OCI-M2 (cell line): ENCODE measurements at regions not wholly inside any gene's neighbourhood (a gene's known extent, or its start where the extent isn't known, plus 50 kb on each side); places are given as distances from the start of the nearest gene placed in this dataset.

Source experiments
- DNase-seq: peaks from one replicate; lab custom pipeline; 2025; ENCODE audit not compliant: unreplicated experiment; lab: John Stamatoyannopoulos, UW

DNA sequence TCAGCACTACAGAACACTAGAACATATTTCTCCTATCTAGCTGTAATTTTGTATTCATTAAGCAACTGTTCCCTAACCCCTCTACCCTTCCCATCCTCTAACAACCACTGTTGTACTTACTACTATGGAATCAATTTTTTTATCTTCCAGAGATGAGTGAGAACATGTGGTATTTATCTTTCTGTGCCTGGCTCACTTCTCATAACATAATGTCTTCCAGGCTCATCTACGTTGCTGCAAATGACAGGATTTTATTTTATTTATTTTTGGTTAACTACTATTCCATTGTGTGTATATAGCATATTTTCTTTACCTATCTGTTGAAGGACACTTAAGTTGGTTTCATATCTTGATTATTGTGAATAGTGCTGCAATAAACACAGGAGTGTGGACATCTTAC, 200.9 kb upstream of the CHRM2 start:
- no peak for DNase-seq

GRCh38 chr7:136665878-136666509, 202.5 kb upstream of the CHRM2 start:
- DNase-seq, result no peak

- no peak for DNase-seq
Observed at GRCh38 chr7:136664537-136664936, 203.9 kb upstream of the CHRM2 start.

GRCh38 chr7:136657482-136657921, 210.9 kb upstream of the CHRM2 start:
- DNase-seq, result no peak

DNA sequence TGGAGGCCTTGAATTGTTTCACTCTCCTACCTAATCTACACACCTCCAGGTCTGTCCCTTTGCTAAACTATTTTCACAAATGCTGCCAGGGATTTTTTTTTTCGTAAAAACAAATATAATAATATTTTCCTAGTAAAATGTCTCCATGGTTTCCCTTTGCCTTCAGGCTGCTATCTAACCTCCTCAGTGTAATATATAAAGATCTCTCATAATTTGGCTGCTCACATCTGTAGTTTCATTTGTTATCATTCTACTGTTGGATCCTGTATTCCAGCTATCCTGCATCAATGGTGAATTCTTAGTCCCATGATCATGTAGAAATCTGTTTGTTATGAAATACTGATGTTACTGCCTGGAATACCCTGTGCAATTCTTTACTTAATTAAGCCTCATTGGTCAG, 211.9 kb upstream of the CHRM2 start:
- no peak for DNase-seq

DNA sequence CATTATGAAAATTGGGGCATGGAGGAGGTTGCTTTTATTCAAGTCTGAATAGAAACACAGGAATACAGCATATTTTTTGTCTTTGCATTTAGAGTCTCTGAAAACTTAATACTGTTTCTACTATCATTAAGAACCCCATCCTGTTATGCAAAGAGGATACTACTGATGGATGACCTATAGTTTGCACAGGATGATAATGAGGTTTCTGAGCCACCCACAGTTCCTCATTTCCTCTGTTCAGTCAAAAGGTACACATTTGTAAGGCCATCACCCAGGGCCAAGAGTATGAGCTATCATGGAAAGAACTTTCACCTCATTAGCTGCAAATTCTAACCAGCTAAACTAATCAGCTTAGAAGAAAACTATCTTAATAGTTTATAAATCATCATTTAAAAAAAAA, 213.0 kb upstream of the CHRM2 start:
- DNase-seq, result no peak

GRCh38 chr7:136654406-136654805, 214.0 kb upstream of the CHRM2 start:
- DNase-seq, result no peak

DNA sequence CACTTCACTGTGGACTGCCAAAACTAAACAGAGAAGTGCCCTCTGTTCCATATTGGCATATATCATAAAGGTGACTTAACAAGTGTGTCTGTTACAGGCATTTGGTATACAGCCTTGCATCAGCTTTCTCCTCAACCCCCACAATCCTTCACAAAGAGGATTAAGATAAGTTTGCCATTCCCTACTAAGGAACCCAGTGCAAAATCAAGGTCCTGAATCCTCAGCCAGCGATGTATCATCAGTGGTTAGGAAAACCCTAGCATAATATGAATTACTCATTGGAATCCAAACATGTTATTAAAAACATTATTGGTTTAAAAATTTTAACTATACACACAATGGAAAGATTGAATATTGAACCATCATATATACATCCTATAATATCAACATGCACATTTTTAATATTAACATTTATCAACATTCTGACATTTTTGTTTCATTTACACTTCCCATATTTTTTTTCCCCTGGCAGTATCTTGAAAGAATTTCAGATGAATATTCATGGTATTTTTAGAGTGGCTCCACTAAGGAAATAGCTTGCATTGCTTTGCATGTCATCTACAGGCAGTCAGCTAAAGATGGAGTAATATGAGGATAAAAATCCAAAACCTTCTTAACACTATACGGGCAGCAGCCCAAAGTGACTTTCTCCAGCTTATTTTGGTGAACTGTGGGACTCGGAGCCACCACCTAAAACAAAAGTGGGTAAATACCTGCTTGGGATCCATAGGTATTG, 215.6 kb upstream of the CHRM2 start:
- no peak for DNase-seq

GRCh38 chr7:136640977-136641376, 227.5 kb upstream of the CHRM2 start:
- no peak for DNase-seq

GRCh38 chr7:136637813-136638212, 230.6 kb upstream of the CHRM2 start:
- no peak for DNase-seq

GRCh38 chr7:136635751-136636150, 232.7 kb upstream of the CHRM2 start:
- no peak for DNase-seq

- DNase-seq, result no peak
Observed at GRCh38 chr7:136618818-136619217, 249.6 kb upstream of the CHRM2 start.

GRCh38 chr7:136617176-136617575, 251.3 kb upstream of the CHRM2 start:
- no peak for DNase-seq

- no peak for DNase-seq
Observed at GRCh38 chr7:136605532-136606329, 262.7 kb upstream of the CHRM2 start.

DNA sequence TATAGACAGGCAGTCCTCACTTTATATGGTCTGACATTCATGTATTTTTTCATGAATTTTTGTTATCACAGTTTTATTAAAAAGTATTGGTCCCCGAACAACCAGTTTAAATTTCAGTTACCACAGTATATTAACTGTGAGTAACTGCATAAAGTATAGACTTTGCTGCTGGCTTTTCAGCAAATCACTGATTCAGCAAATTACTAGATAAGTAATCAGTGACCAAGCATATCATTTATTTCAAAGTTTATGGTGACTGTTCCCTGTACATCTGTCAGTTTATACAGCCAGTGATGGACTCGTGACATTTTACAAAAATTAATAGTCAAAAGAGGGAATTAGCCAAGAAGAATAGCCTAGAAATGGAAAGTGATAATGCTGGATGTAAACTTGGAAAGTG, 266.7 kb upstream of the CHRM2 start:
- no peak for DNase-seq

GRCh38 chr7:136600475-136600874, 268.0 kb upstream of the CHRM2 start:
- no peak for DNase-seq

- no peak for DNase-seq
Observed at GRCh38 chr7:136594739-136595144, 273.7 kb upstream of the CHRM2 start.

DNA sequence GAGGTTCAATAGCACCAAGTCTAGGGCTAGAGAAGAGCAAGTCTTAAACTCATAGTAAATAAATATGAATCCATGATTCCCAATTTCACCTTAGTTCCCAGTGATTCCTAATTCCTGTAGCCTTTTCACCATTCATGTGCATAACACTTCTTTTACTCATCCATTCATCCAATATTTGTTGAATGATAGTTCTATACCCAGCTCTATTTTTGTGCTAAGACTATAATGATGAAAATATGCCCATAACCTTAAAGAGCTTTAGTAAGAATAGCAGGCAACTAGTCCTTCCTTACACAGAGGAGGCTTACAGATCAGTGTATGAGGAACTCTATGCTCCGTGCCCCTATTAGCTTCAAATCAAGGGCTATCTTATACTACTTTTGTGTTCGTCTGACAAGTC, 280.2 kb upstream of the CHRM2 start:
- DNase-seq, result no peak

GRCh38 chr7:136585954-136586670, 282.3 kb upstream of the CHRM2 start:
- no peak for DNase-seq

DNA sequence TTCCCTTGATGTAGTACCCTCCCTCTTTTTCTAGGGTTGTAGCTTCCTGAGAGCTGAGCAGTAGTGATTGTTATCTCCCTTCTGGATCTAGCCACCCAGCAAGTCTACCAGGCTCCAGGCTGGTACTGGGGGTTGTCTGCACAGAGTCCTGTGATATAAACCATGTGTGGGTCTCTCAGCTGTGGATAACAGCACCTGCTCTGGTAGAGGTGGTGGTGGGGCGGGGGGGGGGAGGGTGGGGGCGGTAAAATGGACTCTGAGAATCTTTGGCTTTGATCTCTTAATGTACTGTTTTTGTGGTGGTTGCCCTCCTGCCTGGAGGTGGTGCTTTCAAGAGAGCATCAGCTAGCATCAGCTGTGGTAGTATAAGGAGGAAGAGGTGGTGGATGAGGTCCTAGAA, 302.0 kb upstream of the CHRM2 start:
- no peak for DNase-seq

DNA sequence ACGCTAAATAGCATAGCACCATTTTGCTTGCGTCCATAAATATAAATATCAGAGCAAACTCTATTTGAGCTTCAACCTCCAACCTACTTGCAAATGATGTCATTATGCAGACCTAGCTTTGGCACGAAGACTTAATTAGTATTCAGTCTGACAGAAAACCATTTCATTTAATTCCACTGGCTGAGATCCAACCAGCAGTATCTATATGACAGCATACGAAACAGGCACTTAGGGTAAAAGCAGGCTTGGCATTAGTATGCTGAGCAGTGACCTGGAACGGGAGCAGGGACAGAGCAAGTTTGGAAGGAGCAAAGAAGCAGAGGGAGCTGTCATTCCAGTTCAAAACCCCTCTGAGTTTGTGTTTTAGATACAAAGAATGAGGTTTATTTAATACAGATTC, 312.5 kb upstream of the CHRM2 start:
- no peak for DNase-seq
